ENCODE measurements at regions not wholly inside any gene's neighbourhood (a gene's known extent, or its start where the extent isn't known, plus 50 kb on each side); places are given as distances from the start of the nearest gene placed in this dataset.

GRCh38 chr5:107196500-107197059 lies 474.2 kb downstream of the EFNA5 start:
- no peak overlapping the region for H3K4me3 ChIP-seq (ENCODE audit: low read length)
- DNase-seq (ENCODE audit: low read depth) = no peak
- TF ChIP-seq CTCF (conservative IDR thresholded peaks at IDR 0.05; ENCODE audit: low read length) = no peak

- no peak overlapping the region for H3K4me3 ChIP-seq (ENCODE audit: low read length)
- no peak for DNase-seq (ENCODE audit: low read depth)
- TF ChIP-seq CTCF (conservative IDR thresholded peaks at IDR 0.05; ENCODE audit: low read length) = no peak
Measured at GRCh38 chr5:107195890-107196395, 474.8 kb downstream of the EFNA5 start.

GRCh38 chr5:107184871-107185270 lies 485.9 kb downstream of the EFNA5 start:
- no peak overlapping the region for H3K4me3 ChIP-seq (ENCODE audit: low read length)
- no peak for TF ChIP-seq CTCF (conservative IDR thresholded peaks at IDR 0.05; ENCODE audit: low read length)
- no peak for DNase-seq (ENCODE audit: low read depth)

- no peak overlapping the region for H3K4me3 ChIP-seq (ENCODE audit: low read length)
- TF ChIP-seq CTCF (conservative IDR thresholded peaks at IDR 0.05; ENCODE audit: low read length) = no peak
- no peak for DNase-seq (ENCODE audit: low read depth)
Measured at GRCh38 chr5:107184066-107184465, 486.7 kb downstream of the EFNA5 start.

- DNase-seq (ENCODE audit: low read depth) = no peak
- H3K4me3 ChIP-seq (ENCODE audit: low read length) = no peak overlapping the region
- TF ChIP-seq CTCF (conservative IDR thresholded peaks at IDR 0.05; ENCODE audit: low read length) = no peak
Measured at GRCh38 chr5:107170620-107171019, 500.1 kb downstream of the EFNA5 start.

- no peak for DNase-seq (ENCODE audit: low read depth)
- no peak for TF ChIP-seq CTCF (conservative IDR thresholded peaks at IDR 0.05; ENCODE audit: low read length)
Measured at GRCh38 chr5:107169867-107170266, 500.9 kb downstream of the EFNA5 start.

GRCh38 chr5:107168848-107169752 lies 501.6 kb downstream of the EFNA5 start:
- DNase-seq (ENCODE audit: low read depth) = no peak

More at GRCh38 chr5:107169867-107170266, 500.9 kb downstream of the EFNA5 start:
- H3K4me3 ChIP-seq (ENCODE audit: low read length) = no peak overlapping the region

More at GRCh38 chr5:107168848-107169752, 501.6 kb downstream of the EFNA5 start:
- no peak for TF ChIP-seq CTCF (conservative IDR thresholded peaks at IDR 0.05; ENCODE audit: low read length)
- no peak overlapping the region for H3K4me3 ChIP-seq (ENCODE audit: low read length)
